ENCODE measurements at regions not wholly inside any gene's neighbourhood (a gene's known extent, or its start where the extent isn't known, plus 50 kb on each side); places are given as distances from the start of the nearest gene placed in this dataset.
"Not testable (repeated sequence)": the region's sequence is repeated elsewhere in the genome, so short reads cannot be mapped to it uniquely, and the experiment has no call there.

DNA sequence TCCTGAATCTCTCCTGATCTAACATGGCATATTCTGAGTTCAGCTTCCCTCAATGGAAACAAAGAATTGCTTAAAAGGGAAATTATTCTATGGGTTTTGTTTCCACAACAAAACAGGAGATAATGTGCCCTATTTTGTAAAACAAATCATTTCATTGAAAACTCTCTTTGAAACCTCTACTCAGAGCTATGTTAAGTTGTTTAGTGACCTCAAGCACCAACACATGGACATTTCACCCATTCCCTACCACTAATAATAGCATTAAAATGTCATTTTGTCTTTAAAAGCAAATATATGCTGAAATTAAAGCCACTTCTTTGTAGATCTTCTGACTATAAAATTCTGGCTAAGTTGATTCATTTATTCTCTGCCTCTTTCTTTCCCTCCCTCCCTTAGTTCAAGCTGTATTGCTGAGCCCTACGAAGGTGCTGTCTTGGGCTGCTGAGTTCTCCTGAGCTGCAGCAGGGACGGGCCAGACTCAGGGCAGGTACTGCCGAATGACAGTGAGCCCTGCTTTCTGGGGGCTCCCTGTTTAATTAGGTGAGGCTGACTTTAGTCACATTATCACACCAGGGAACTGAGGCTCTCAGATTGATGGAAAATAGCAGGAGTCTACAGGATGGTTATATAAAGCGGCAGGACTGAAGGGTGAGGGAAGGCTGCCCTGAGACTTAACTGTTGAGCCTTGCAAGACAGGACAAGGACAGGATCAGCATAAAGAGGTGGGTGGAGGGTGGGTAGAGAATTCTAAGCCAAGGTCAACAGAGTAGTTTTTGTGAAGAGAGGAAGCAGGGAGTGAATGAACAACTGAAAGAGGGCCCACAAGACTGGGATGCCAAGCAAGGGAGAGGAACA is 1685.1 kb downstream of the SPATA31A7 start:
- not testable (repeated sequence) for DNase-seq (ENCODE audit: low read depth)

DNA sequence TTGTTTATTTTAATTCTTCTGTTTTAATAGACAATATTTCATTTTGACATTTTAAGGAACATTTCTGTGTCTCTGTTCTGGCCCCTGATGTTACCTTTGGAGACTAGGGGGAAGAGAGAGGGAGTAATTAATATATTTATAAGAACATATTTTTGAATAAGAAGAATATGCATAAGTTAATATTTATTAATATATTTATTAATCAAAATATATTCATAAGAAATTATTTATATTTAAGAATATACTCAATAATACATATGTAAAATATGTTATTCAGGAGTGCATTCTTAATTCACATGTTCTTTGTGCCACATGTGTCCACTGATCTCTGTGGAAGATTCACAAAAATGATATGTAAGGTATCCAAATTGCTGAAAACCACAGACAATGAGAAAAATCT is 1687.7 kb downstream of the SPATA31A7 start:
- DNase-seq (ENCODE audit: low read depth), result not testable (repeated sequence)

- not testable (repeated sequence) for DNase-seq (ENCODE audit: low read depth)
Observed at GRCh38 chr9:62877987-62878386, 1688.2 kb downstream of the SPATA31A7 start.

- DNase-seq (ENCODE audit: low read depth), result not testable (repeated sequence)
Observed at GRCh38 chr9:62880453-62880852, 1690.6 kb downstream of the SPATA31A7 start.

- DNase-seq (ENCODE audit: low read depth), result not testable (repeated sequence)
Observed at GRCh38 chr9:62880971-62881370, 1691.1 kb downstream of the SPATA31A7 start.

DNA sequence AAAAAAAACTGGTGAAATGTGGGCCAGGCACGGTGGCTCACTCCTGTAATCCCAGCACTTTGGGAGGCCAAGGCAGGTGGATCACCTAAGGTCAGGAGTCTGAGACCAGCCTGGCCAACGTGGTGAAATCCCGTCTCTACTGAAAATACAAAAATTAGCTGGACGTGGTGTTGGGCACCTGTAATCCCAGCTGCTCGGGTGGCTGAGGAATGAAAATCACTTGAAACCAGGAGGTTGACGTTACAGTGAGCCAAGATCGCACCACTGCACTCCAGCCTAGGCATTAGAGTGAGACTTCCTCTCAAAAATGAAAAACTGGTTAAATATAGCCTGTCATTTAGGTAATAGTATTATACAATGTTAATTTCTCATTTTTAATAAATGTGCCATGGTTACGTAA is 1692.0 kb downstream of the SPATA31A7 start:
- DNase-seq (ENCODE audit: low read depth), result not testable (repeated sequence)

DNA sequence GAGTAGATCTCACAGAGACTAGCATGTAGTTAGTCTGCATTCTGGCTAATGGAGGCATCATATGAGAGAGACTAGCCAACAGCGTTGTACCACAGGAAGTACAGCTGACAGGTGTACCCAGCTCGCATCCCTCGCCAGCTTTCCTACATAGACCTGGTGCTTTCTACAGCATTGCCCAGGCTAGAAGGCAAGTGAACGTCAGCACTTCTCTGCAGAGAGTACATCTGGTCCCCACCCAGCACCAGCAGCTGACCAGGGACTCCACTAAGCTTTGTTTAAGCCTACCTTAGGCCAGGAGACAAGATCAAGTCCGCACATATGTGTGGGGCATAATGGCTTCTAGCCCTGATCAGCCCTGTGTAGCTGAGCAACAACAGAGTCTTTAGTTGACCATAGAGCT is 1692.9 kb downstream of the SPATA31A7 start:
- DNase-seq (ENCODE audit: low read depth), result not testable (repeated sequence)

GRCh38 chr9:62896692-62897091 is 1706.9 kb downstream of the SPATA31A7 start:
- not testable (repeated sequence) for DNase-seq (ENCODE audit: low read depth)

DNA sequence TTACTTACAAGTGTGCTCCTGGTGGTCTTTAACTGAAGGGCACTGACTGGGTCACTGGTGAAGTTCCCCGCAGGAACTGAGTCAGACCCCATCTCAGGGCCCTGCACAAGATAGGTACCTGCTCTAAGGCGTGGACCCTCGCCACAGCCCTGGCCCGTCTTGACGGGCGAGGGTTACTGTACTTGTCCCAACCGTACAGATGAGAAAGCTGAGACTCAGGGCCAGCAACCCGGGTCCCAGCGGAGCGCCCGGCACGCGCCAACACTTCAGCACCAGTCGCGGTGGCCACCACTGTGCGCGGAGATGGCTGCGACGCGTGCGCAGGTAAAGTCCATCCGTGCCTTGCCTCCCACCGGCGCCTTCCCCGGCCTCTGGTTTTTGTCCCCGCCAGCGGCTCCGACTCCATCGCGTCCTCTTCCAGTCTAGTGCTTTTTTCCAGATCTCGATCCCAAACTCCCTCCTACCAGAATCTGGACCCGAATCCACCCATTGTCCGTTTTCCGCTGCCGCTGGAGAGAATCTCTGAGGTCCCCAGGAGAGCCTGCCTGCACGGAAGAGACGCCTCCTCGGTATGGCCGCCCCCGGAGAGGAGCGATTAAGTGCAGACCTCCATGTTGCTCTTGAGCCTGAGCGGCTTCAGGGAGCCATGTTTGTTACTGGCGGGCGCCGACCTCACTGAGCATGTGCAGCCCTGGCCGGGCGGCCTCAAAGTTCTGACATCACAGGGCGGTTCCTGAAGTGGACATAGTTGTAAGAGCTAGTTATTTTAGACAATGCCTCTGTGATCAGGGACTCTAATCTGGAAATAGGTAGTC is 1707.8 kb downstream of the SPATA31A7 start:
- peak; percentile 40 for DNase-seq (ENCODE audit: low read depth)

DNA sequence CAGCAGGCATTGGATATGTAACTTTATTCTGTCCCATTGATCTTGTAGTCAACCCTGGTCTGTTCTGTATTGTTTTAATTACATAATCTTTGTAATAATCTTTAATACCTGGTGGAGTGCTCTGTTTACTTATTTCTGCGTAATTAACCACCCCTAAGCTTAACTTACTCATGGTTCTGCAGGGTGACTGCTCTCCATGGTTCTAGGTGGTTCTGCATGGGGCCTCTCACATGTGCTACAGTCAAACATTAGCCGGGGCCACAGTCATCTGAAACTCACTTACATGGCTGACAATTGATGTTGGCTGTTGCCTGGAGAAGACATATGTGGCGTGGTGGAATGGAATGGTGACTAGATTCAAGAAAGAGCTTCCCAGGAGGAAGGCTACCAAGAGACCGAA is 1709.8 kb downstream of the SPATA31A7 start:
- DNase-seq (ENCODE audit: low read depth), result not testable (repeated sequence)

GRCh38 chr9:62904061-62904460 is 1714.2 kb downstream of the SPATA31A7 start:
- DNase-seq (ENCODE audit: low read depth), result not testable (repeated sequence)

DNA sequence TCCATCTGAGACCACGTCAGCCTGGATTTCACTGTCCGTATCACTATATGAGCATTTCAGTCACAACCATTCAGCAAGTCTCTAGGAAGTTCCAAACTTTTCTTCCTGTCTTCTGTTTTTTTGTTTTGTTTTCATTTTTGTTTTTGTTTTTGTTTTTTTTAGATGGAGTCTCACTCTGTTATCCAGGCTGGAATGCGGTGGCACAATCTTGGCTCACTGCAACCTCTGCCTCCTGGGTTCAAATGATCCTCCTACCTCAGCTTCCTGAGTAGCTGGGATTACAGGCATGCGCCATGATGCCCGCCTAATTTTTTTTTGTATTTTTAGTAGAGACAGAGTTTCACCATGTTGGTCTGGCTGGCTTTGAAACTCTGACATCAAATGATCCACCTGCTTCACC is 1715.9 kb downstream of the SPATA31A7 start:
- not testable (repeated sequence) for DNase-seq (ENCODE audit: low read depth)

DNA sequence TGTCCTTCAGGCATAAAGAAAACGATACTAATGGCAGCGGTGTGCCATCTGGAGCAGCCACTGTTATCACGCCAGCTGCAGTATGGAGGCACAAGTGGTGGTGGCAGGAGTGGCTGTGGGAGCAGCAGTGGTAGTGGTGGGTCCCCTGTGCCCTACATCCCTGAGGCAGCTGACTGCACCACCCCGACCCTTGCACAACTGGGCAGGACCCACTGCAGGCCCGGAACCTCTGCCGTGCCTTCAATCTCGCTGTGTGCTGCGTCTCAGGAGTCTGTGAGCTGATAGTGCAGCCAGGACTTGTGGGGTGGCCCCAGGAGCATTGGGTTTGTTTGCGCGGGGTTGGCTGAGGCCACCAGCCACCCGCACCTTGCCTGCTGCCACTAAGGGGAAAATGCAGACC is 1718.0 kb downstream of the SPATA31A7 start:
- DNase-seq (ENCODE audit: low read depth), result not testable (repeated sequence)

- DNase-seq (ENCODE audit: low read depth), result not testable (repeated sequence)
Observed at GRCh38 chr9:62908271-62908670, 1718.4 kb downstream of the SPATA31A7 start.

GRCh38 chr9:62909447-62909846 is 1719.6 kb downstream of the SPATA31A7 start:
- DNase-seq (ENCODE audit: low read depth), result not testable (repeated sequence)

- not testable (repeated sequence) for DNase-seq (ENCODE audit: low read depth)
Observed at GRCh38 chr9:62912278-62912677, 1722.4 kb downstream of the SPATA31A7 start.

DNA sequence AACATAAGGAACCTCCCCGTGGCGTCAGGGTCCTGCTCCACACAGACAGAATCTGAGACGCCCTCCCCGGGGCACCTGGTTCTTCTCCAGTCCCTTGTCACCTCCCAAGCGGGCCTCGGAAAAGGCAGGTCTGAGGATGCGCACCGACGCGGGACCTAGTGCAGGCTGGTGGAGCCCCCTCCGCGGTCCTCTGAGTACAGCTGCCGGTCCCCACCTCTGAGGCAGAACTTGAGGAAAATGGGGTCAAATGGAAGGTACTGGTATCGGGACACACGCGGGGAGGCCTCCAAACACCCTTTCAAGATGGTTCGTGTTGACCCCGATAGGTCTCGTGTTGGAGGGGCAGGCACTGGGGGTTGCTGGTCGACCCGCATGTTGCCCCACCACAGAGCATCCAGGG is 1725.3 kb downstream of the SPATA31A7 start:
- not testable (repeated sequence) for DNase-seq (ENCODE audit: low read depth)

GRCh38 chr9:62915661-62916060 is 1725.8 kb downstream of the SPATA31A7 start:
- DNase-seq (ENCODE audit: low read depth), result not testable (repeated sequence)

DNA sequence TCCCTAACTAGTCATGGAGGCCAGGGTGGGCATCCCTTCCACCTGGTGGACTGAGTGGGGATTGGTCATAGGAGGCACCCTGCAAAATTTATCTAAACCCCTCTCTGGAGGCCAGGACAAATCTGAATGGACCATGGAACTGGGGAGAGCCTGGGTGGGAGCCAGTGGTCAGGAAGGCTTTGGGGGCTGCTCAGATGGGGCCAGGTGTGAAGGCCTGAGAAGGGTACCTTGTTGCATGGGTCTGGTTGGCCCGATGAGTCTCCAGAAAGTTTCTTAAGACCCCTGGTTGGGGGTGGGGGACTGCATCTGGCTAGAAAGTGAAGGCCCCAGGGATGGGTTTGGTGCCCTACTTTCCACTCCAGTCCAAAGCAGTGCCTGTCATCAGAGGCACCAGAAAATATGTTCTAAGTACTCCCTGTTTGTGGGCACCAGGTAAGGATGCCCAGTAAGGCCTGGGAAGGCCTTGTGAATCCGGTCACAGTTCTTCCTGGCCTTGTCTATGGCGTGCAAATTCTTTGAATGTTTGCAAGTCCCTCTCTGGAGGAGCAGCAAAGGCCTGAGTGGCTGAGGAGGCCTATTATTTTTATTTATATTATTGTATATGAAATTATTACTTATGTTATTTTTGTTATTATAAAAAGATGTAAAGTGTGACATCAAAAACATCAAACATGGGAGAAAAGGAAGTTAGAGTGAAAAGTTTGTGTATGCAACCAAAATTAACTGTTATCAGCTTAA is 1729.0 kb downstream of the SPATA31A7 start:
- not testable (repeated sequence) for DNase-seq (ENCODE audit: low read depth)

DNA sequence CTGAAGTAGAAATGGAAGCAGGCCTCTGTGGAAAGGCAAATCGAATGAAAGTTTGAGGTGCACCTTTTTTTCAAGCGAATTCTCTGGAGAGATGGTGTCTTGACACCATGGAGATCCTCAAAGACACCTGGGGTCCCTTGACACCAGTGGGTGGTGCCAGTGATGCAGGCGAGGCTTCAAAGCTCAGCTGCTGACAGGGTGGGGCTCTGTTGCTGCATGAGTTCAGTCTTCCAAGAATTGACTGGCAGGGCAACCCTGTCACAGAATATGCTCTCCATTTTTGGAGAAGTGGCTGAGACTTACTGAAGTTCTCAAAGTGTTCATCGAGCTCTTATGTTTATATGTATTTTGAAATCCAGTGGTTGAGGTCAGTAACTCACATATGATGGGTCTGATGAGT is 1741.6 kb downstream of the SPATA31A7 start:
- not testable (repeated sequence) for DNase-seq (ENCODE audit: low read depth)

- not testable (repeated sequence) for DNase-seq (ENCODE audit: low read depth)
Observed at GRCh38 chr9:62952840-62953239, 1763.0 kb downstream of the SPATA31A7 start.

Measured in activated T-cell treated with anti-CD3 and anti-CD28 coated beads for 24 hours (primary cell).